Calu3 (cell line): ENCODE measurements at regions not wholly inside any gene's neighbourhood (a gene's known extent, or its start where the extent isn't known, plus 50 kb on each side); places are given as distances from the start of the nearest gene placed in this dataset.
"Not testable (repeated sequence)": the region's sequence is repeated elsewhere in the genome, so short reads cannot be mapped to it uniquely, and the experiment has no call there.

Source experiments
- BruUV-seq: library from RNA; stranded (reverse); fragments of 400-500 nt; replicated peaks from 2 replicates; lab custom pipeline; 2021; lab: Mats Ljungman, UMichigan
- CTCF ChIA-PET: fragments of 300-600 bp; sonication (Branson Sonifier 250); formaldehyde crosslinking; loops from one replicate; lab custom pipeline; 2022; ENCODE audit warnings: antibody characterized with exemption; lab: Charles Lee
- DNase-seq: peaks from one replicate; pipeline ENCODE4 v3.0.0; 2022
- H3K27ac Mint-ChIP-seq: one replicate; pipeline ENCODE4 v1.8.0; 2022; ENCODE audit warnings: mixed read lengths; ENCODE audit not compliant: unreplicated experiment
- H3K27me3 Mint-ChIP-seq: one replicate; pipeline ENCODE4 v1.8.0; 2022; ENCODE audit warnings: mixed read lengths; ENCODE audit not compliant: unreplicated experiment
- H3K36me3 Mint-ChIP-seq: one replicate; pipeline ENCODE4 v1.8.0; 2022; ENCODE audit warnings: mild to moderate bottlenecking, moderate library complexity, mixed read lengths; ENCODE audit not compliant: insufficient read depth, unreplicated experiment
- H3K4me1 Mint-ChIP-seq: one replicate; pipeline ENCODE4 v1.8.0; 2022; ENCODE audit warnings: mild to moderate bottlenecking, low read depth, mixed read lengths; ENCODE audit not compliant: unreplicated experiment
- H3K4me3 Mint-ChIP-seq: one replicate; pipeline ENCODE4 v1.8.0; 2022; ENCODE audit warnings: mild to moderate bottlenecking, low read depth, moderate library complexity, mixed read lengths; ENCODE audit not compliant: unreplicated experiment
- H3K9me3 Mint-ChIP-seq: one replicate; pipeline ENCODE4 v1.8.0; 2022; ENCODE audit warnings: low read depth, mixed read lengths; ENCODE audit not compliant: unreplicated experiment
- intact Hi-C: fragments of 100-400 bp; cut with micrococcal nuclease; formaldehyde crosslinking; loops from one replicate; pipeline ENCODE4 v1.10.0; 2022; ENCODE audit not compliant: unreplicated experiment
- TF ChIP-seq, protein P1 (sequence below): fragments of 200-600 bp; IDR thresholded peaks from one replicate; pipeline ENCODE4 v1.8.0; 2022; ENCODE audit warnings: antibody characterized with exemption; ENCODE audit not compliant: unreplicated experiment

GRCh38 chr2:64887565-64887964 lies 101.6 kb upstream of the SLC1A4 start:
- no TSS peak for BruUV-seq
- H3K27ac Mint-ChIP-seq, result no peak overlapping the region
- H3K9me3 Mint-ChIP-seq, result peaks cover 2% of the 10 kb centered on the region
- intact Hi-C loops, result no loop called here
- no peaks in the 10 kb centered on the region for H3K36me3 Mint-ChIP-seq
- no peaks in the 10 kb centered on the region for H3K4me1 Mint-ChIP-seq
- H3K4me3 Mint-ChIP-seq, result no peak overlapping the region
- peaks cover 14% of the 10 kb centered on the region for H3K27me3 Mint-ChIP-seq
- TF ChIP-seq, protein P1, sequence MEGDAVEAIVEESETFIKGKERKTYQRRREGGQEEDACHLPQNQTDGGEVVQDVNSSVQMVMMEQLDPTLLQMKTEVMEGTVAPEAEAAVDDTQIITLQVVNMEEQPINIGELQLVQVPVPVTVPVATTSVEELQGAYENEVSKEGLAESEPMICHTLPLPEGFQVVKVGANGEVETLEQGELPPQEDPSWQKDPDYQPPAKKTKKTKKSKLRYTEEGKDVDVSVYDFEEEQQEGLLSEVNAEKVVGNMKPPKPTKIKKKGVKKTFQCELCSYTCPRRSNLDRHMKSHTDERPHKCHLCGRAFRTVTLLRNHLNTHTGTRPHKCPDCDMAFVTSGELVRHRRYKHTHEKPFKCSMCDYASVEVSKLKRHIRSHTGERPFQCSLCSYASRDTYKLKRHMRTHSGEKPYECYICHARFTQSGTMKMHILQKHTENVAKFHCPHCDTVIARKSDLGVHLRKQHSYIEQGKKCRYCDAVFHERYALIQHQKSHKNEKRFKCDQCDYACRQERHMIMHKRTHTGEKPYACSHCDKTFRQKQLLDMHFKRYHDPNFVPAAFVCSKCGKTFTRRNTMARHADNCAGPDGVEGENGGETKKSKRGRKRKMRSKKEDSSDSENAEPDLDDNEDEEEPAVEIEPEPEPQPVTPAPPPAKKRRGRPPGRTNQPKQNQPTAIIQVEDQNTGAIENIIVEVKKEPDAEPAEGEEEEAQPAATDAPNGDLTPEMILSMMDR, result no peak
- DNase-seq, result no peak
- CTCF ChIA-PET, result no interaction called here

DNA sequence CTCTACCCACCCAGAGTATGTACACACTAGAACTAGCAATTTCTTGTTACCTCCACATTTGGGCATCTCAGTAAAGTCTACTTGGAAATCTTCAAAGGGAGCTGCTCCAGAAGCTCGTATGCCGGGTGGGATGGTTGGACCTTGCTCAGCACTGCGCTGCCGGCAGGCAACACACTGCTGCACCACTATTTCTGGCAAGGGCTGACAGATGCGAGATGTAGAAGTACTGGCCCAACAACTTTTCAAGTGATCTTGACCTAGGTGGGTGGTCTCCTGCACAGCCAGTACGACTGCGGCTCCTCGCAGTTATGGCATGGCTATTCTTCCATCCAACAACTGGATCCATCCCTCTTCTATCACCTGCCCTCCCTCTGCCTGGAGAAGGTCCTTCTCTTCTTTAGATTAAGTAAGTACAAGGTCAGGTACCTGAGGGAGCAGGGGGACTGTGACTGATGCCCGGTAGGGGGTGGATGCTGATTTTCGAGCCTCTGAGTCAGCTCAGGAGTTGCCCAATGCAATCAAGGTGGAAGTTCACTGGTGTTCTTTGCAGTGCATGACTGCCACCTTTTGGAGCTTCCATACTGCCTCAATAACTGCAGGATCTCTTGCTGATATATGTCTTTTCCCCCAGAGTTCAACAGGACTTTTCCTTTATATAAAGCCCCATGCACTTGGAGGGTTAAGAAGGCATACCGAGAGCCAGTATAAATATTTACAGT lies 100.4 kb upstream of the SLC1A4 start:
- CTCF ChIA-PET, result interaction anchor here (0.5 to 1.1 kb wide), 5 partner anchors 16 to 845 kb away, joined by 3 to 4 read pairs (median 3); no protein-coding TSS in a partner anchor

GRCh38 chr2:64889803-64890202 lies 99.4 kb upstream of the SLC1A4 start:
- H3K27me3 Mint-ChIP-seq, result peaks cover 37% of the 10 kb centered on the region
- intact Hi-C loops, result no loop called here
- no peak overlapping the region for H3K27ac Mint-ChIP-seq
- CTCF ChIA-PET, result no interaction called here
- no peak overlapping the region for H3K4me3 Mint-ChIP-seq
- H3K36me3 Mint-ChIP-seq, result no peaks in the 10 kb centered on the region
- BruUV-seq, result no TSS peak
- no peak for DNase-seq
- peaks cover 2% of the 10 kb centered on the region for H3K9me3 Mint-ChIP-seq
- TF ChIP-seq, protein P1, result no peak
- H3K4me1 Mint-ChIP-seq, result no peaks in the 10 kb centered on the region

More for the DNA sequence above, 100.4 kb upstream of the SLC1A4 start:
- Mint-ChIP-seq H3K36me3 (no peaks in the 10 kb centered on the region), H3K27me3 (peaks cover 26% of the 10 kb centered on the region), H3K4me3 (no peak overlapping the region), H3K9me3 (peaks cover 2% of the 10 kb centered on the region), H3K27ac (no peak overlapping the region), H3K4me1 (no peaks in the 10 kb centered on the region)
- no TSS peak for BruUV-seq
- peak; percentile 34 for DNase-seq
- intact Hi-C loops, result no loop called here
- TF ChIP-seq, protein P1, result peak; percentile 22

GRCh38 chr2:64896572-64896971 lies 92.6 kb upstream of the SLC1A4 start:
- H3K27ac Mint-ChIP-seq, CTCF ChIA-PET, intact Hi-C loops: not testable (repeated sequence)

More at GRCh38 chr2:64896572-64896971, 92.6 kb upstream of the SLC1A4 start:
- not testable (repeated sequence) for DNase-seq, H3K4me3 Mint-ChIP-seq, BruUV-seq, H3K36me3 Mint-ChIP-seq, H3K9me3 Mint-ChIP-seq
- peaks cover 45% of the 10 kb centered on the region for H3K27me3 Mint-ChIP-seq
- peaks cover 10% of the 10 kb centered on the region for H3K4me1 Mint-ChIP-seq
